HepG2 (cell line): ENCODE measurements at regions not wholly inside any gene's neighbourhood (a gene's known extent, or its start where the extent isn't known, plus 50 kb on each side); places are given as distances from the start of the nearest gene placed in this dataset.

Source experiments
- EEA1 ChIP-seq: sonication (generic); formaldehyde crosslinking; IDR thresholded peaks from 2 replicates; pipeline ENCODE4 v1.5.1; 2020; ENCODE audit warnings: mild to moderate bottlenecking, missing genetic modification reagents, borderline replicate concordance
- ESRRA ChIP-seq: sonication (generic); formaldehyde crosslinking; IDR thresholded peaks from 2 replicates; pipeline ENCODE4 v1.5.1; 2020; ENCODE audit warnings: mild to moderate bottlenecking, low read depth, missing genetic modification reagents
- HNRNPL ChIP-seq: fragments of 200-400 bp; formaldehyde crosslinking; IDR thresholded peaks from 2 replicates; pipeline ENCODE4 v1.6.1; 2017; ENCODE audit warnings: mild to moderate bottlenecking, low read depth, low read length
- HOXA3 ChIP-seq: sonication (generic); formaldehyde crosslinking; IDR thresholded peaks from 2 replicates; pipeline ENCODE4 v1.5.0; 2020; ENCODE audit warnings: missing genetic modification reagents
- NCOA2 ChIP-seq: sonication (generic); formaldehyde crosslinking; IDR thresholded peaks from 2 replicates; pipeline ENCODE4 v1.8.0; 2022; ENCODE audit warnings: inconsistent platforms
- NFIC ChIP-seq: IDR thresholded peaks from 2 replicates; pipeline ENCODE4 v1.6.1; 2012; ENCODE audit warnings: mild to moderate bottlenecking, low read length, inconsistent platforms
- POLR2AphosphoS2 ChIP-seq: IDR thresholded peaks from 2 replicates; pipeline ENCODE4 v1.6.1; 2011; ENCODE audit warnings: low read depth, low read length, improper control_type of control experiment
- PPARG ChIP-seq: conservative IDR thresholded peaks from 2 replicates; pipeline ENCODE4 v1.6.1; 2016; ENCODE audit warnings: missing biosample characterization, missing genetic modification reagents
- SOX6 ChIP-seq, 2 experiments: fragments of 450-650 bp in 1 of 2; sonication (generic) in 1 of 2; formaldehyde crosslinking in 1 of 2; IDR thresholded peaks; 2 replicates each; pipeline versions ENCODE4 v1.4.0 to v1.6.1; 2017 to 2020; ENCODE audit warnings: antibody characterized with exemption in 1 of 2, mild to moderate bottlenecking in 1 of 2, missing genetic modification reagents in 1 of 2
- ZNF34 ChIP-seq: sonication (generic); formaldehyde crosslinking; IDR thresholded peaks from 2 replicates; pipeline ENCODE4 v1.4.0; 2020; ENCODE audit warnings: mild to moderate bottlenecking, missing genetic modification reagents, borderline replicate concordance
- ZNF441 ChIP-seq: sonication (generic); formaldehyde crosslinking; IDR thresholded peaks from 2 replicates; pipeline ENCODE4 v1.7.0; 2021; ENCODE audit warnings: missing genetic modification reagents, borderline replicate concordance
- TF ChIP-seq, protein P1 (sequence below): sonication (generic); formaldehyde crosslinking; conservative IDR thresholded peaks from 2 replicates; pipeline ENCODE4 v1.4.0; 2020; ENCODE audit warnings: mild to moderate bottlenecking, missing genetic modification reagents, moderate library complexity
- TF ChIP-seq, protein P2 (sequence below): sonication (generic); formaldehyde crosslinking; conservative IDR thresholded peaks from 2 replicates; pipeline ENCODE4 v1.4.0; 2020; ENCODE audit warnings: missing genetic modification reagents
- TF ChIP-seq, protein P3 (sequence below): IDR thresholded peaks from 2 replicates; pipeline ENCODE4 v1.6.1; 2016; ENCODE audit warnings: mild to moderate bottlenecking

DNA sequence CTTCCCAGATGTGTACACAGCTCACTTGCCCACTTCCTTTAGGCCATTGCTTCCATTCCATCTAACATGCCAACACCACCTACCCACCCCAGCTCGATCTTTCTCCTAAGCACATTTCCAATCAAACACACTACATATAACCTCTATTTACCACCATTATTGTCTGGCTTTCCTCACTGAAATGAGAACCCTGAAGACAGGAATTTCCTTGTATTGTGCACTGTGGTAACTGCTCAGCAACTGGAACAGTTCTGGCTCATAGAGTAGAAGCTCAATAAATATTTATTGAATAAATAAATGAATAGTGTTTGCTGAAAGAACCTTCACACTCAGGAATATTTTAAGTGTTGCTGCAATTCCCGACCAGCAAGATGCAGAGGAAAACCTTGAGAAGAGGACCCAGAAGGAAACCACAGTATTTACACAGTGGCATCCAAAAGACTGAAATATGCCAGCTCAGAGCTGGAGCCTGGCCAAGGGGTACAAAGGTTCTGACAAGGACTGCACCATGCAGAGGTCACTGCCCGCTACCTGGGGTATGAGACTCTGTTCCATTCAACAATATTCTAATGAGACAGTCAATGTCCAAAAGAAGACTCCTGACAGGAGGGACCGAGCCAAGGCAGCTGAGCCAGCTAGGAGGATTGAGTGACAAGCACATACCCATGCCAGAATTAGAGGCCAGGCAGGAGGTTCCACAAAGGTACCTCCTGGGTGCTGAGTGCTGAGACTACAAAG, 168.8 kb downstream of the NUP210 start (continued):
- TF ChIP-seq, protein P1, sequence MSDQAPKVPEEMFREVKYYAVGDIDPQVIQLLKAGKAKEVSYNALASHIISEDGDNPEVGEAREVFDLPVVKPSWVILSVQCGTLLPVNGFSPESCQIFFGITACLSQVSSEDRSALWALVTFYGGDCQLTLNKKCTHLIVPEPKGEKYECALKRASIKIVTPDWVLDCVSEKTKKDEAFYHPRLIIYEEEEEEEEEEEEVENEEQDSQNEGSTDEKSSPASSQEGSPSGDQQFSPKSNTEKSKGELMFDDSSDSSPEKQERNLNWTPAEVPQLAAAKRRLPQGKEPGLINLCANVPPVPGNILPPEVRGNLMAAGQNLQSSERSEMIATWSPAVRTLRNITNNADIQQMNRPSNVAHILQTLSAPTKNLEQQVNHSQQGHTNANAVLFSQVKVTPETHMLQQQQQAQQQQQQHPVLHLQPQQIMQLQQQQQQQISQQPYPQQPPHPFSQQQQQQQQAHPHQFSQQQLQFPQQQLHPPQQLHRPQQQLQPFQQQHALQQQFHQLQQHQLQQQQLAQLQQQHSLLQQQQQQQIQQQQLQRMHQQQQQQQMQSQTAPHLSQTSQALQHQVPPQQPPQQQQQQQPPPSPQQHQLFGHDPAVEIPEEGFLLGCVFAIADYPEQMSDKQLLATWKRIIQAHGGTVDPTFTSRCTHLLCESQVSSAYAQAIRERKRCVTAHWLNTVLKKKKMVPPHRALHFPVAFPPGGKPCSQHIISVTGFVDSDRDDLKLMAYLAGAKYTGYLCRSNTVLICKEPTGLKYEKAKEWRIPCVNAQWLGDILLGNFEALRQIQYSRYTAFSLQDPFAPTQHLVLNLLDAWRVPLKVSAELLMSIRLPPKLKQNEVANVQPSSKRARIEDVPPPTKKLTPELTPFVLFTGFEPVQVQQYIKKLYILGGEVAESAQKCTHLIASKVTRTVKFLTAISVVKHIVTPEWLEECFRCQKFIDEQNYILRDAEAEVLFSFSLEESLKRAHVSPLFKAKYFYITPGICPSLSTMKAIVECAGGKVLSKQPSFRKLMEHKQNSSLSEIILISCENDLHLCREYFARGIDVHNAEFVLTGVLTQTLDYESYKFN (CRISPR knock-in tag) = peak; percentile 52
- TF ChIP-seq SOX6 (IDR thresholded peaks at IDR 0.05) = no peak
- peak; percentile 52; the same call in 1 of the 2 replicates for TF ChIP-seq SOX6 (CRISPR knock-in tag; IDR thresholded peaks at IDR 0.05)
- TF ChIP-seq ZNF441 (CRISPR knock-in tag) = no peak
- TF ChIP-seq NCOA2 = peak; percentile 23; the same call in 1 of the 2 replicates
- no peak for TF ChIP-seq EEA1
- TF ChIP-seq ZNF34 (CRISPR knock-in tag) = no peak
- TF ChIP-seq ESRRA (CRISPR knock-in tag) = 0 out of 2 replicates have a peak, but pooled peaks have one; percentile 65
- no peak for TF ChIP-seq POLR2AphosphoS2
- TF ChIP-seq, protein P2, sequence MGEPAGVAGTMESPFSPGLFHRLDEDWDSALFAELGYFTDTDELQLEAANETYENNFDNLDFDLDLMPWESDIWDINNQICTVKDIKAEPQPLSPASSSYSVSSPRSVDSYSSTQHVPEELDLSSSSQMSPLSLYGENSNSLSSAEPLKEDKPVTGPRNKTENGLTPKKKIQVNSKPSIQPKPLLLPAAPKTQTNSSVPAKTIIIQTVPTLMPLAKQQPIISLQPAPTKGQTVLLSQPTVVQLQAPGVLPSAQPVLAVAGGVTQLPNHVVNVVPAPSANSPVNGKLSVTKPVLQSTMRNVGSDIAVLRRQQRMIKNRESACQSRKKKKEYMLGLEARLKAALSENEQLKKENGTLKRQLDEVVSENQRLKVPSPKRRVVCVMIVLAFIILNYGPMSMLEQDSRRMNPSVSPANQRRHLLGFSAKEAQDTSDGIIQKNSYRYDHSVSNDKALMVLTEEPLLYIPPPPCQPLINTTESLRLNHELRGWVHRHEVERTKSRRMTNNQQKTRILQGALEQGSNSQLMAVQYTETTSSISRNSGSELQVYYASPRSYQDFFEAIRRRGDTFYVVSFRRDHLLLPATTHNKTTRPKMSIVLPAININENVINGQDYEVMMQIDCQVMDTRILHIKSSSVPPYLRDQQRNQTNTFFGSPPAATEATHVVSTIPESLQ (CRISPR knock-in tag) = no peak
- peak; percentile 84 for TF ChIP-seq PPARG (CRISPR knock-in tag)
- TF ChIP-seq HOXA3 (CRISPR knock-in tag) = peak; percentile 19; the same call in 1 of the 2 replicates
- 0 out of 2 replicates have a peak, but pooled peaks have one; percentile 59 for TF ChIP-seq HNRNPL
- peak; percentile 53; the same call in 1 of the 2 replicates for TF ChIP-seq NFIC
- TF ChIP-seq, protein P3, sequence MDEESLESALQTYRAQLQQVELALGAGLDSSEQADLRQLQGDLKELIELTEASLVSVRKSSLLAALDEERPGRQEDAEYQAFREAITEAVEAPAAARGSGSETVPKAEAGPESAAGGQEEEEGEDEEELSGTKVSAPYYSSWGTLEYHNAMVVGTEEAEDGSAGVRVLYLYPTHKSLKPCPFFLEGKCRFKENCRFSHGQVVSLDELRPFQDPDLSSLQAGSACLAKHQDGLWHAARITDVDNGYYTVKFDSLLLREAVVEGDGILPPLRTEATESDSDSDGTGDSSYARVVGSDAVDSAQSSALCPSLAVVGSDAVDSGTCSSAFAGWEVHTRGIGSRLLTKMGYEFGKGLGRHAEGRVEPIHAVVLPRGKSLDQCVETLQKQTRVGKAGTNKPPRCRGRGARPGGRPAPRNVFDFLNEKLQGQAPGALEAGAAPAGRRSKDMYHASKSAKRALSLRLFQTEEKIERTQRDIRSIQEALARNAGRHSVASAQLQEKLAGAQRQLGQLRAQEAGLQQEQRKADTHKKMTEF (CRISPR knock-in tag) = peak; percentile 21; the same call in 1 of the 2 replicates
- TF ChIP-seq, all 625 proteins: peak for 49
